ENCODE measurements at regions not wholly inside any gene's neighbourhood (a gene's known extent, or its start where the extent isn't known, plus 50 kb on each side); places are given as distances from the start of the nearest gene placed in this dataset.
A peak's percentile ranks its signal among the peaks of the same experiment; 100 is the strongest.

- Histone ChIP-seq H3K4me2 (ENCODE audit: insufficient read depth, low read length) (no peak overlapping the region), H2AFZ (ENCODE audit: low read depth, low read length) (no peak overlapping the region), H3K9me3 (ENCODE audit: insufficient read depth, low read length, severe bottlenecking) (no peaks in the 10 kb centered on the region), H3K9ac (ENCODE audit: low read depth, low read length) (no peak overlapping the region), H3K4me3 (ENCODE audit: low read depth in 1 of 2, low read length in 2 of 2) (no peak overlapping the region), H4K20me1 (ENCODE audit: insufficient read depth, low read length) (no peaks in the 10 kb centered on the region), H3K27ac (ENCODE audit: low read length) (no peak overlapping the region), H3K79me2 (ENCODE audit: insufficient read depth, low read length) (no peaks in the 10 kb centered on the region), H3K4me1 (ENCODE audit: insufficient read depth, low read length) (no peaks in the 10 kb centered on the region), H3K36me3 (ENCODE audit: insufficient read depth, low read length) (no peaks in the 10 kb centered on the region), H3K27me3 (ENCODE audit: insufficient read depth, low read length, poor library complexity) (no peaks in the 10 kb centered on the region)
- DNase-seq (no peak), ATAC-seq (ENCODE audit: insufficient read depth, low read depth) (no peak)
- TF ChIP-seq, protein P1, sequence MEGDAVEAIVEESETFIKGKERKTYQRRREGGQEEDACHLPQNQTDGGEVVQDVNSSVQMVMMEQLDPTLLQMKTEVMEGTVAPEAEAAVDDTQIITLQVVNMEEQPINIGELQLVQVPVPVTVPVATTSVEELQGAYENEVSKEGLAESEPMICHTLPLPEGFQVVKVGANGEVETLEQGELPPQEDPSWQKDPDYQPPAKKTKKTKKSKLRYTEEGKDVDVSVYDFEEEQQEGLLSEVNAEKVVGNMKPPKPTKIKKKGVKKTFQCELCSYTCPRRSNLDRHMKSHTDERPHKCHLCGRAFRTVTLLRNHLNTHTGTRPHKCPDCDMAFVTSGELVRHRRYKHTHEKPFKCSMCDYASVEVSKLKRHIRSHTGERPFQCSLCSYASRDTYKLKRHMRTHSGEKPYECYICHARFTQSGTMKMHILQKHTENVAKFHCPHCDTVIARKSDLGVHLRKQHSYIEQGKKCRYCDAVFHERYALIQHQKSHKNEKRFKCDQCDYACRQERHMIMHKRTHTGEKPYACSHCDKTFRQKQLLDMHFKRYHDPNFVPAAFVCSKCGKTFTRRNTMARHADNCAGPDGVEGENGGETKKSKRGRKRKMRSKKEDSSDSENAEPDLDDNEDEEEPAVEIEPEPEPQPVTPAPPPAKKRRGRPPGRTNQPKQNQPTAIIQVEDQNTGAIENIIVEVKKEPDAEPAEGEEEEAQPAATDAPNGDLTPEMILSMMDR (IDR thresholded peaks at IDR 0.05; ENCODE audit: borderline replicate concordance, extremely low read depth, low read length, poor library complexity, severe bottlenecking): no peak
- TF ChIP-seq EZH2 (IDR thresholded peaks at IDR 0.05; ENCODE audit: borderline replicate concordance, low read depth, low read length, severe bottlenecking): no peak
Observed at GRCh38 chr2:238754259-238754658, 93.6 kb upstream of the TWIST2 start.

- Histone ChIP-seq H3K9me3 (ENCODE audit: insufficient read depth, low read length, severe bottlenecking) (no peaks in the 10 kb centered on the region), H3K27me3 (ENCODE audit: insufficient read depth, low read length, poor library complexity) (no peaks in the 10 kb centered on the region), H2AFZ (ENCODE audit: low read depth, low read length) (no peak overlapping the region), H3K4me2 (ENCODE audit: insufficient read depth, low read length) (no peak overlapping the region), H3K4me3 (ENCODE audit: low read depth in 1 of 2, low read length in 2 of 2) (no peak overlapping the region), H3K27ac (ENCODE audit: low read length) (no peak overlapping the region), H4K20me1 (ENCODE audit: insufficient read depth, low read length) (no peaks in the 10 kb centered on the region), H3K9ac (ENCODE audit: low read depth, low read length) (no peak overlapping the region), H3K36me3 (ENCODE audit: insufficient read depth, low read length) (no peaks in the 10 kb centered on the region), H3K79me2 (ENCODE audit: insufficient read depth, low read length) (no peaks in the 10 kb centered on the region), H3K4me1 (ENCODE audit: insufficient read depth, low read length) (no peaks in the 10 kb centered on the region)
- DNase-seq: peak; percentile 13
- no peak for TF ChIP-seq EZH2 (IDR thresholded peaks at IDR 0.05; ENCODE audit: borderline replicate concordance, low read depth, low read length, severe bottlenecking)
- TF ChIP-seq, protein P1 (IDR thresholded peaks at IDR 0.05; ENCODE audit: borderline replicate concordance, extremely low read depth, low read length, poor library complexity, severe bottlenecking): no peak
- no peak for ATAC-seq (ENCODE audit: insufficient read depth, low read depth)
Observed at GRCh38 chr2:238761868-238762267, 86.0 kb upstream of the TWIST2 start.

- Histone ChIP-seq H3K9ac (ENCODE audit: low read depth, low read length) (no peak overlapping the region), H3K4me3 (ENCODE audit: low read depth in 1 of 2, low read length in 2 of 2) (no peak overlapping the region), H3K27me3 (ENCODE audit: insufficient read depth, low read length, poor library complexity) (peaks cover 5% of the 10 kb centered on the region), H4K20me1 (ENCODE audit: insufficient read depth, low read length) (no peaks in the 10 kb centered on the region), H3K79me2 (ENCODE audit: insufficient read depth, low read length) (no peaks in the 10 kb centered on the region), H3K36me3 (ENCODE audit: insufficient read depth, low read length) (no peaks in the 10 kb centered on the region), H3K4me1 (ENCODE audit: insufficient read depth, low read length) (no peaks in the 10 kb centered on the region), H3K4me2 (ENCODE audit: insufficient read depth, low read length) (no peak overlapping the region), H3K27ac (ENCODE audit: low read length) (no peak overlapping the region), H2AFZ (ENCODE audit: low read depth, low read length) (no peak overlapping the region), H3K9me3 (ENCODE audit: insufficient read depth, low read length, severe bottlenecking) (no peaks in the 10 kb centered on the region)
- TF ChIP-seq, protein P1 (IDR thresholded peaks at IDR 0.05; ENCODE audit: borderline replicate concordance, extremely low read depth, low read length, poor library complexity, severe bottlenecking): no peak
- no peak for TF ChIP-seq EZH2 (IDR thresholded peaks at IDR 0.05; ENCODE audit: borderline replicate concordance, low read depth, low read length, severe bottlenecking)
- ATAC-seq (ENCODE audit: insufficient read depth, low read depth): no peak
- DNase-seq: no peak
Observed at GRCh38 chr2:238763471-238763995, 84.4 kb upstream of the TWIST2 start.

GRCh38 chr2:238765590-238765989, 82.3 kb upstream of the TWIST2 start:
- DNase-seq (no peak), ATAC-seq (ENCODE audit: insufficient read depth, low read depth) (no peak)
- no peak overlapping the region for H3K9ac ChIP-seq (ENCODE audit: low read depth, low read length)
- no peaks in the 10 kb centered on the region for H3K4me1 ChIP-seq (ENCODE audit: insufficient read depth, low read length)
- H3K27me3 ChIP-seq (ENCODE audit: insufficient read depth, low read length, poor library complexity): peaks cover 14% of the 10 kb centered on the region
- no peak for TF ChIP-seq EZH2 (IDR thresholded peaks at IDR 0.05; ENCODE audit: borderline replicate concordance, low read depth, low read length, severe bottlenecking)
- TF ChIP-seq, protein P1 (IDR thresholded peaks at IDR 0.05; ENCODE audit: borderline replicate concordance, extremely low read depth, low read length, poor library complexity, severe bottlenecking): no peak
- no peaks in the 10 kb centered on the region for H3K9me3 ChIP-seq (ENCODE audit: insufficient read depth, low read length, severe bottlenecking)
- H3K36me3 ChIP-seq (ENCODE audit: insufficient read depth, low read length): no peaks in the 10 kb centered on the region
- no peak overlapping the region for H3K4me3 ChIP-seq (ENCODE audit: low read depth in 1 of 2, low read length in 2 of 2)
- H3K27ac ChIP-seq (ENCODE audit: low read length): no peak overlapping the region
- no peaks in the 10 kb centered on the region for H3K79me2 ChIP-seq (ENCODE audit: insufficient read depth, low read length)
- no peak overlapping the region for H3K4me2 ChIP-seq (ENCODE audit: insufficient read depth, low read length)
- no peak overlapping the region for H2AFZ ChIP-seq (ENCODE audit: low read depth, low read length)
- no peaks in the 10 kb centered on the region for H4K20me1 ChIP-seq (ENCODE audit: insufficient read depth, low read length)

Measured in DND-41 (cell line).